ENCODE measurements at regions not wholly inside any gene's neighbourhood (a gene's known extent, or its start where the extent isn't known, plus 50 kb on each side); places are given as distances from the start of the nearest gene placed in this dataset.

DNA sequence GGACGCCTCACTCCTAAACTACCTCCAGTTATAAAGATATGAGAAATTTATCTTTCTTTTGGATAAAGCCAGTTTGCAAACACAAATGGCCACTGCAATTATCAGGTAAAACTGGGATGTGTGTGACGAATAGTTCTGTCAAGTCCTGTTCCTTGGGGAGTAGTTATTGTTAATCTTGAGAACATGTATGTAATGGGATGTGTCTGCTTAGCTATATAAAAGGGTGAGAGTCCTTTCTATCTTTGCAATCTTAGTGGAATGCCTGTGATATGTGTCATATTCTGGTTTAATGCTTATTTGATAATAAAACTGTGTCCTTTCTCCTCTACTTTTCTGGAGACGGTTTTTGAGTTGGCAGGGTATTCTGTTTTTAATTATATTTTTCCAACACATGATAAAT, 56.1 kb upstream of the PKP2 start:
- no peaks in the 10 kb centered on the region for H3K27me3 ChIP-seq
- H3K4me3 ChIP-seq (ENCODE audit: low read depth, low read length) = no peak overlapping the region
- TF ChIP-seq, protein P1, sequence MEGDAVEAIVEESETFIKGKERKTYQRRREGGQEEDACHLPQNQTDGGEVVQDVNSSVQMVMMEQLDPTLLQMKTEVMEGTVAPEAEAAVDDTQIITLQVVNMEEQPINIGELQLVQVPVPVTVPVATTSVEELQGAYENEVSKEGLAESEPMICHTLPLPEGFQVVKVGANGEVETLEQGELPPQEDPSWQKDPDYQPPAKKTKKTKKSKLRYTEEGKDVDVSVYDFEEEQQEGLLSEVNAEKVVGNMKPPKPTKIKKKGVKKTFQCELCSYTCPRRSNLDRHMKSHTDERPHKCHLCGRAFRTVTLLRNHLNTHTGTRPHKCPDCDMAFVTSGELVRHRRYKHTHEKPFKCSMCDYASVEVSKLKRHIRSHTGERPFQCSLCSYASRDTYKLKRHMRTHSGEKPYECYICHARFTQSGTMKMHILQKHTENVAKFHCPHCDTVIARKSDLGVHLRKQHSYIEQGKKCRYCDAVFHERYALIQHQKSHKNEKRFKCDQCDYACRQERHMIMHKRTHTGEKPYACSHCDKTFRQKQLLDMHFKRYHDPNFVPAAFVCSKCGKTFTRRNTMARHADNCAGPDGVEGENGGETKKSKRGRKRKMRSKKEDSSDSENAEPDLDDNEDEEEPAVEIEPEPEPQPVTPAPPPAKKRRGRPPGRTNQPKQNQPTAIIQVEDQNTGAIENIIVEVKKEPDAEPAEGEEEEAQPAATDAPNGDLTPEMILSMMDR (IDR thresholded peaks at IDR 0.05; ENCODE audit: low read depth, low read length) = no peak
- H3K9me3 ChIP-seq = no peaks in the 10 kb centered on the region
- H3K4me1 ChIP-seq = no peaks in the 10 kb centered on the region
- DNase-seq = no peak
- H3K36me3 ChIP-seq = no peaks in the 10 kb centered on the region

DNA sequence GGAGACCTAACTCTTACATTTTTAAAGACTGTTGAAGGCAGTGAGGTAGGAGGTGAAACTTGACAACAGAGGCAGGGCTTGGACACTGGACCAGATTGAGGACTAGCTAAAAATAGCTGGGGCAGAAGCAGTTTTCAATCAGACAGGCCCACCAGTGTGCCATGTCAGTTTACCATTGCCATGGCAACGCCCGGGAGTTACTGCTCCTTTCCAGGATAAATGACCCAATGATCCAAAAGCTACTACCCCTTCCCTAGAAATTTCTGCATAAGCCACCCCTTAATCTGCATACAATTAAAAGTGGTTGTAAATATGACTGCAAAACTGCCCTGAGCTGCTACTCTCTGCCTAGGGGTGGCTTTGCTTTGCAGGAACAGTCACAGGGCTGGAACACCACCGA, 53.2 kb upstream of the PKP2 start:
- Histone ChIP-seq H3K4me3 (ENCODE audit: low read depth, low read length) (no peak overlapping the region), H3K27me3 (no peaks in the 10 kb centered on the region), H3K4me1 (no peaks in the 10 kb centered on the region), H3K36me3 (no peaks in the 10 kb centered on the region), H3K9me3 (no peaks in the 10 kb centered on the region)
- TF ChIP-seq, protein P1 (IDR thresholded peaks at IDR 0.05; ENCODE audit: low read depth, low read length) = no peak
- DNase-seq = no peak

DNA sequence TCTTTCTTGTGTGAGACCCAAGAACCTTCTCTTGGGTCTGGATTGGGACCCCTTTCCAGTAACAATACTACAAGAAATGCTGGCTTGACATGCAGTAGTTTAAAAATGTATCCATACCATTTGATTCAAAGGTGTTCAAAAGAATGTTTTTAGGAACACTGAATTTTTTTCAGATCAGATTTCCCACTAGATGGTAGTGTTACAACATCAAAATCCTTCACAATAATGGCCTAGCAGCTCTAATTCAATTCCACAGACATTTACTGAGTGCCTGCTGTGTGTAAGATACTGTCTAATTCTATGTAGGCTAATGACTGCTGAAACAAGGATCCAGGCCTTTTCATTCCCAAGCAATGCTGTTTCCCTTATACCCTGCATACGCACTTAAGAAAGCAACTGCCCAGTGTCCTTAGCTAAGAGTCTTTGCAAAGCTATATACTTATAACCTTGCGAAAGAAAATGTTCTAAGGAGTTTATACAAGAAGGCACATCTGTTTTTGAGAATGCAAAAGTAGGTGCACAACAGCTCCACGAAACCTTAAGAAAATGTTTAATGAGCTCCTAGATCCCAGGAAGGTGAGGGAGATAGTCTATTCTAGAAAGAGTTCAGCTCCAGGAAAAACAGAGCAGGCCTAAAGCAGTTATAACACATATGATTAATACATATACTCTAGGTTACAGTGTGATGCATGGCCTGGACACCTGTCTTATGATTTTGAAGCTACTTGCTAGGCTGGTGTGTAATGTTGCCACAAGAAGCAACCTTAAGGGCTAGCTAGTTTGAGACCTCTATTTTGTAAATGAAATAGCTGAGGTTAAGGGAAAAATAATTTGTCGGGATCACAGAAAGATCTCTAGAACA, 50.9 kb upstream of the PKP2 start:
- Histone ChIP-seq H3K36me3 (no peaks in the 10 kb centered on the region), H3K9me3 (no peaks in the 10 kb centered on the region), H3K4me1 (no peaks in the 10 kb centered on the region), H3K27me3 (no peaks in the 10 kb centered on the region), H3K4me3 (ENCODE audit: low read depth, low read length) (no peak overlapping the region)
- DNase-seq = no peak
- TF ChIP-seq, protein P1 (IDR thresholded peaks at IDR 0.05; ENCODE audit: low read depth, low read length) = peak; percentile 26

DNA sequence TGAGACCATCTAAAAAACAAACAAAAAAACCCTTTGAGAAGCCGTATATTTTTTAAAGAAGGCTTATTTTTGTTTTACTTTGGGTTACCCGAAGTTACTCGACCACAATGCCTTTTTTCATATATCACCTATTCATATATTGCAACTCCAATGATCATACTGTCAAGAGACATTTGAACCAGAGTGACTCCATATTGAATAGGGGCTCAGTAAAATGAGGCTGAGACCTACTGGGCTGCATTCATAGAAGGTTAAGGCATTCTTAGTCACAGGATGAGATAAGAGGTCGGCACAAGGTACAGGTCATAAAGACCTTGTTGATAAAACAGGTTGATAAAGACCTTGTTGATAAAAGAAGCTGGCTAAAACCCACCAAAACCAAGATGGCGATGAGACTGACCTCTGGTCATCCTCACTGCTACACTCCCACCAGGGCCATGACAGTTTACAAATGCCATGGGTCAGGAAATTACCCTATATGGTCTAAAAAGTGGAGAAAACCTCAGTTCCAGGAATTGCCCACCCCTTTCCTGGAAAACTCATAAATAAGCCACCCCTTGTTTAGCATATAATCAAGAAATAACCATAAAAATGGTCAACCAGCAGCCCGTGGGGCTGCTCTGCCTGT, 50.0 kb upstream of the PKP2 start:
- no peaks in the 10 kb centered on the region for H3K9me3 ChIP-seq
- H3K27me3 ChIP-seq = no peaks in the 10 kb centered on the region
- no peak overlapping the region for H3K4me3 ChIP-seq (ENCODE audit: low read depth, low read length)
- DNase-seq = no peak
- H3K36me3 ChIP-seq = no peaks in the 10 kb centered on the region
- TF ChIP-seq, protein P1 (IDR thresholded peaks at IDR 0.05; ENCODE audit: low read depth, low read length) = no peak
- H3K4me1 ChIP-seq = no peaks in the 10 kb centered on the region

Data from BE2C (cell line).